Activated CD4-positive, CD25-positive, alpha-beta regulatory T cell treated with anti-CD3 and anti-CD28 coated beads, Interleukin-2, amount 50 U/mL, for 24 hours (primary cell): ENCODE measurements at regions not wholly inside any gene's neighbourhood (a gene's known extent, or its start where the extent isn't known, plus 50 kb on each side); places are given as distances from the start of the nearest gene placed in this dataset.

Experiments used
- ATAC-seq, 2 donors: fragments of 150-1000 bp; cut with Tn5 transposase; one replicate each; pipeline ENCODE4 v1.10.0; 2021; ENCODE audit warnings: mild to moderate bottlenecking in 1 of 2, moderate library complexity in 1 of 2

GRCh38 chr5:26828294-26828693, 210.1 kb downstream of the CDH9 start:
- ATAC-seq: no peak

GRCh38 chr5:26813235-26813634, 225.2 kb downstream of the CDH9 start:
- no peak for ATAC-seq

GRCh38 chr5:26812714-26813113, 225.7 kb downstream of the CDH9 start:
- ATAC-seq: no peak

- no peak for ATAC-seq
These were observed 230.9 kb downstream of the CDH9 start for GRCh38 chr5:26807231-26808199.

GRCh38 chr5:26805076-26805475, 233.3 kb downstream of the CDH9 start:
- ATAC-seq: no peak

GRCh38 chr5:26802944-26803343, 235.4 kb downstream of the CDH9 start:
- no peak for ATAC-seq

GRCh38 chr5:26791433-26791832, 247.0 kb downstream of the CDH9 start:
- ATAC-seq: no peak

- ATAC-seq: no peak
These were observed 247.4 kb downstream of the CDH9 start for GRCh38 chr5:26791021-26791420.

GRCh38 chr5:26763215-26763614, 275.2 kb downstream of the CDH9 start:
- ATAC-seq: no peak

GRCh38 chr5:26761446-26761845, 276.9 kb downstream of the CDH9 start:
- ATAC-seq: no peak

- ATAC-seq: no peak
These were observed 277.3 kb downstream of the CDH9 start for GRCh38 chr5:26761045-26761444.

- ATAC-seq: no peak
These were observed 280.4 kb downstream of the CDH9 start for GRCh38 chr5:26757941-26758340.

- ATAC-seq: no peak
These were observed 288.6 kb downstream of the CDH9 start for GRCh38 chr5:26749829-26750228.

- ATAC-seq: no peak
These were observed 298.2 kb downstream of the CDH9 start for GRCh38 chr5:26740182-26740581.

GRCh38 chr5:26737348-26738265, 300.8 kb downstream of the CDH9 start:
- ATAC-seq: no peak

GRCh38 chr5:26727916-26728315, 310.5 kb downstream of the CDH9 start:
- ATAC-seq: no peak

- no peak for ATAC-seq
These were observed 318.6 kb downstream of the CDH9 start for GRCh38 chr5:26719803-26720202.

GRCh38 chr5:26700759-26701384, 337.5 kb downstream of the CDH9 start:
- no peak for ATAC-seq

- no peak for ATAC-seq
These were observed 345.4 kb downstream of the CDH9 start for GRCh38 chr5:26692952-26693351.

GRCh38 chr5:26691486-26691885, 346.9 kb downstream of the CDH9 start:
- no peak for ATAC-seq

GRCh38 chr5:26690511-26690910, 347.9 kb downstream of the CDH9 start:
- ATAC-seq: no peak

GRCh38 chr5:26681861-26682260, 356.5 kb downstream of the CDH9 start:
- no peak for ATAC-seq

- no peak for ATAC-seq
These were observed 363.5 kb downstream of the CDH9 start for GRCh38 chr5:26674846-26675245.
